Esophagus muscularis mucosa (tissue), 4 donors: ENCODE measurements at regions not wholly inside any gene's neighbourhood (a gene's known extent, or its start where the extent isn't known, plus 50 kb on each side); places are given as distances from the start of the nearest gene placed in this dataset.

Source experiments
- DNase-seq: peaks from one replicate; pipeline ENCODE4 v3.0.0-alpha.2; 2017; ENCODE audit errors: extremely low spot score
- H3K27ac ChIP-seq, 4 donors: fragments of 200-600 bp; sonication (generic); replicated peaks in 1 of 4; 1 replicate in 3 of 4; 2 replicates in 1 of 4; pipeline ENCODE4 v1.5.1; 2016 to 2019; ENCODE audit warnings: mild to moderate bottlenecking in 1 of 4
- H3K27me3 ChIP-seq, 4 donors: fragments of 200-600 bp; sonication (generic); one replicate each; pipeline versions ENCODE4 v1.5.1 to v1.6.0; 2016 to 2019
- H3K36me3 ChIP-seq, 4 donors: fragments of 200-600 bp; sonication (generic); one replicate each; pipeline ENCODE4 v1.5.1; 2016 to 2019
- H3K4me1 ChIP-seq, 4 donors: fragments of 200-600 bp; sonication (generic); one replicate each; pipeline ENCODE4 v1.5.1; 2016 to 2019
- H3K4me3 ChIP-seq, 4 donors: fragments of 200-600 bp; sonication (generic); 1 replicate in 2 of 4; 2 replicates in 2 of 4; pipeline ENCODE4 v1.5.1; 2016 to 2019; ENCODE audit warnings: mild to moderate bottlenecking in 4 of 4, moderate library complexity in 1 of 4
- H3K9me3 ChIP-seq, 4 donors: fragments of 200-600 bp; sonication (generic); 1 replicate in 3 of 4; 2 replicates in 1 of 4; pipeline ENCODE4 v1.5.1; 2016 to 2019
- EP300 ChIP-seq: sonication (generic); formaldehyde crosslinking; IDR thresholded peaks from one replicate; pipeline ENCODE4 v1.6.1; 2017; ENCODE audit warnings: antibody characterized with exemption
- POLR2A ChIP-seq: fragments of 450-650 bp; IDR thresholded peaks from one replicate; pipeline ENCODE4 v1.6.1; 2017; ENCODE audit warnings: antibody characterized with exemption, moderate library complexity, mild to moderate bottlenecking, low read depth
- POLR2AphosphoS5 ChIP-seq, 2 donors: sonication (generic); formaldehyde crosslinking; IDR thresholded peaks; one replicate each; pipeline ENCODE4 v1.6.1; 2017; ENCODE audit warnings: antibody characterized with exemption in 2 of 2
- WGBS: methylation state at CpG from one replicate; pipeline ENCODE4 v1.1.5; 2018; 5-methylcytosine and 5-hydroxymethylcytosine counted together
- intact Hi-C: fragments of 100-400 bp; cut with DNase I; formaldehyde crosslinking; loops from one replicate; pipeline ENCODE4 v1.15.1; 2023
- TF ChIP-seq, protein P1 (sequence below), 3 experiments: fragments of 200-600 bp in 2 of 3; fragments of 450-650 bp in 1 of 3; sonication (generic) in 2 of 3; IDR thresholded peaks; one replicate each; pipeline ENCODE4 v1.5.1; 2017 to 2019; ENCODE audit warnings: antibody characterized with exemption in 3 of 3, mild to moderate bottlenecking in 2 of 3, moderate library complexity in 1 of 3

DNA sequence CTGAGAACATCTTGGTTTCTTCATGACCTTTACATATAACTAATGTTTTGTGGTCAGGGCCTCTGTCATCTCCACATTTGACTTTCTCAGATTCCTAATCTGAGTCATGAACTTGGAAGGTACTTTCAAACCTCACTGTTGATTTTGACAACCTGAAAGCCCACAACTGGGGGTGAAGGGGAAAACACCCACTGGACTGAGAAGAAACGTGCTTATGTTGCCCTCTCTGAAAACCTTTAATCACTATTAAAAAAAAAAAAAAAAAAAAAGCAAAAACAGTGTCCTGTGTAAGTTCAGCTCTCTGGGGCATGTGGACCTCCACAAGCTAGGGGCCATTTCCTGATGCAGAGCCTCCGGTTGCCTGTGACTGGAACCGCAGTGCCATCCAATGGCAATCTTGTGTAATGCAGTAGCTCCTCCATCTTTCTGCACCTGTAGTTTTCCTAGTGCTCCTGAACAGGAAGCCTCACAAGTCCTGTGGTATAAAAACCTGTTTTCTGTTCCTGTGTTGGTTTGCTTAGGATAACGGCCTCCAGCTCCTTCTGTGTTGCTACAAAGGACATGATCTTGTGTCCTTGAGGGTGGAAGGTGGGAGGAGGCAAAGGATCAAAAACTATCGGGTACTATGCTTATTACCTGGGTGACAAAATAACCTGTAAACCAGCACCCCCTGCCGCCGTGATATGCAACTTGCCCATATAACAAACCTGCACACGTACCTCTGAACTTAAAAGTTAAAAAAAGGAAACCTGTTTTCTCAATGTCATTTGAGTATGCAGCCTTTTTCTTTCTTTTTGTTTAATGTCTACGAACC, 124.5 kb downstream of the ZNF648 start:
- TF ChIP-seq EP300: no peak
- TF ChIP-seq, protein P1, sequence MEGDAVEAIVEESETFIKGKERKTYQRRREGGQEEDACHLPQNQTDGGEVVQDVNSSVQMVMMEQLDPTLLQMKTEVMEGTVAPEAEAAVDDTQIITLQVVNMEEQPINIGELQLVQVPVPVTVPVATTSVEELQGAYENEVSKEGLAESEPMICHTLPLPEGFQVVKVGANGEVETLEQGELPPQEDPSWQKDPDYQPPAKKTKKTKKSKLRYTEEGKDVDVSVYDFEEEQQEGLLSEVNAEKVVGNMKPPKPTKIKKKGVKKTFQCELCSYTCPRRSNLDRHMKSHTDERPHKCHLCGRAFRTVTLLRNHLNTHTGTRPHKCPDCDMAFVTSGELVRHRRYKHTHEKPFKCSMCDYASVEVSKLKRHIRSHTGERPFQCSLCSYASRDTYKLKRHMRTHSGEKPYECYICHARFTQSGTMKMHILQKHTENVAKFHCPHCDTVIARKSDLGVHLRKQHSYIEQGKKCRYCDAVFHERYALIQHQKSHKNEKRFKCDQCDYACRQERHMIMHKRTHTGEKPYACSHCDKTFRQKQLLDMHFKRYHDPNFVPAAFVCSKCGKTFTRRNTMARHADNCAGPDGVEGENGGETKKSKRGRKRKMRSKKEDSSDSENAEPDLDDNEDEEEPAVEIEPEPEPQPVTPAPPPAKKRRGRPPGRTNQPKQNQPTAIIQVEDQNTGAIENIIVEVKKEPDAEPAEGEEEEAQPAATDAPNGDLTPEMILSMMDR (IDR thresholded peaks at IDR 0.05): peak; percentile 13 to 40 (median 31)
- Histone ChIP-seq H3K36me3 (no peaks in the 10 kb centered on the region), H3K9me3 (no peaks in the 10 kb centered on the region), H3K4me1 (no peaks in the 10 kb centered on the region), H3K4me3 (no peak overlapping the region), H3K27ac (no peak overlapping the region), H3K27me3 (no peaks in the 10 kb centered on the region)
- DNase-seq: no peak
- WGBS: 23% methylated on average over 9 of the region's 9 CpGs
- intact Hi-C loops: loop anchor here (10.0 kb wide), 1 partner anchor 462 kb away; no protein-coding TSS in a partner anchor

DNA sequence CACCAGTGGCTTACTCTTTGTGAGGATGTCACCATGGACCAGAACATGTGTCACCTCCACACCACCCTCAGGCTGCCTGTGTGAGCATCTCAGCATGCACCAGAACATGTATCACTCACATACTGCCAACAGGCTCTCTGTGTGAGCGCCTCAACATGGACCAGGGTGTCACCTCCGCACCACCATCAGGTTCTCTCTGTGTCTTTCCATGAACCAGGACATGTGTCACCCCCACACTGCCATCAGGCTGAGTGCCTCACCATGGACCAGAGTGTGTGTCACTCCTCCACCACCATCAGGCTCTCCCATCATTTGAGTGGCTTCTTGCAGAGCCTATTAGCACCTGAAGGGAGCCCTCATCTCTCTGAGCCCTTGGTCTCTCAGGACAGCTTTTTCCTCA, 125.2 kb downstream of the ZNF648 start:
- no peak overlapping the region for H3K4me3 ChIP-seq
- TF ChIP-seq, protein P1 (IDR thresholded peaks at IDR 0.05): no peak
- no peak for TF ChIP-seq POLR2AphosphoS5 (IDR thresholded peaks at IDR 0.05)
- TF ChIP-seq POLR2A: no peak
- no peak for TF ChIP-seq EP300
- DNase-seq: no peak
- no peak overlapping the region for H3K27ac ChIP-seq
- intact Hi-C loops: loop anchor here (10.0 kb wide), 1 partner anchor 461 kb away; no protein-coding TSS in a partner anchor
- no peaks in the 10 kb centered on the region for H3K36me3 ChIP-seq
- no peaks in the 10 kb centered on the region for H3K4me1 ChIP-seq
- H3K27me3 ChIP-seq: no peaks in the 10 kb centered on the region
- WGBS: 95% methylated on average over 2 of the region's 2 CpGs
- no peaks in the 10 kb centered on the region for H3K9me3 ChIP-seq

DNA sequence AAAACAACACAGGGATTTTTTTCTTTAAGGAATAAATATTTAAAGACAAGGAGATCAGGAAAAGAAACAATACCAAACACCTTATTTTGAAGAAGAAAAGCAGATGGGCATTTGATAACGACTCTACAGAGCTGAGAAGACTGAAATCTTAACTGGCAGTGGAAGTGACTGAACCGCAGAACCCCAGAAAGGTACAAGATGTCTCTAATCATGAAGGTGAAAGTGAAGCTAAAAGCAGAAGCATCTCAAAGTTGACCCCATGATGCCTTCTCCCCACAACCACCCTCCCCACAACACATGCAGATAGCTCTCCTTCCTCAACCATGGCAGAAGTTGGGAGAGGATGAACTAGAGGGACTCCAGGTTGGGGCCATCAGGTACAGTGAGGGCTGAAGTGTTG, 129.6 kb downstream of the ZNF648 start:
- Histone ChIP-seq H3K36me3 (no peaks in the 10 kb centered on the region), H3K4me1 (no peaks in the 10 kb centered on the region), H3K27me3 (peaks cover 0 to 7% (median 0%) of the 10 kb centered on the region in 4 donors), H3K9me3 (no peaks in the 10 kb centered on the region), H3K27ac (no peak overlapping the region), H3K4me3 (no peak overlapping the region)
- no peak for DNase-seq
- no peak for TF ChIP-seq POLR2AphosphoS5 (IDR thresholded peaks at IDR 0.05)
- no peak for TF ChIP-seq EP300
- TF ChIP-seq, protein P1 (IDR thresholded peaks at IDR 0.05): no peak
- TF ChIP-seq POLR2A: no peak
- intact Hi-C loops: loop anchor here (10.0 kb wide), 1 partner anchor 457 kb away; no protein-coding TSS in a partner anchor
- 88% methylated on average over 2 of the region's 2 CpGs for WGBS

DNA sequence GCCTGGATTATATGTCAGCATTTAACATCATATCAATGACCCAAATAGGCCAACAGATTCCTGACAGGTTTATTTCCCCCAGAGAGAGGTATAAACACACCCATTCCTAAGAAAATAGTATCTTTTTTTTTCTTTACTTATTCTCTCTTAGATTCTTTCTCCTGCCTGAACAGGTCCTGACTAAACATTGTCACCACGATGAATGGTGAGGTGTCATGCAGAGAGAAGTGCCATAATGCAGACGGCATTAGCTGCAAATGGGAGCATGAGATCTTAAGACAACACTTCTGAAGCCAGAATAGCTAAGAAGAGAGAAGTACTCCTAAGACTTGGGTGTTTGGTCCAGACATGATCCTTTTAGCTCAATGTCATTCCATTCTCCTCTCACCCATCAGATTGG, 131.3 kb downstream of the ZNF648 start:
- no peak for DNase-seq
- Histone ChIP-seq H3K27ac (no peak overlapping the region), H3K27me3 (peaks cover 0 to 7% (median 0%) of the 10 kb centered on the region in 4 donors), H3K4me3 (no peak overlapping the region), H3K4me1 (no peaks in the 10 kb centered on the region), H3K9me3 (no peaks in the 10 kb centered on the region), H3K36me3 (no peaks in the 10 kb centered on the region)
- TF ChIP-seq POLR2AphosphoS5 (IDR thresholded peaks at IDR 0.05) (no peak), EP300 (no peak), POLR2A (no peak)
- TF ChIP-seq, protein P1 (IDR thresholded peaks at IDR 0.05): no peak
- WGBS: 72% methylated on average over 2 of the region's 2 CpGs
- intact Hi-C loops: loop anchor here (10.0 kb wide), 1 partner anchor 455 kb away; no protein-coding TSS in a partner anchor
